MM.1S (cell line): ENCODE measurements at regions not wholly inside any gene's neighbourhood (a gene's known extent, or its start where the extent isn't known, plus 50 kb on each side); places are given as distances from the start of the nearest gene placed in this dataset.

ENCODE experiments used
- DNase-seq: peaks from one replicate; pipeline ENCODE4 v3.0.0-alpha.2; 2015
- H2AFZ ChIP-seq: fragments of 300-600 bp; sonication (generic); 2 replicates; pipeline ENCODE4 v1.6.0; 2016; ENCODE audit warnings: antibody characterized with exemption, low read length
- H3F3A ChIP-seq: fragments of 300-600 bp; sonication (generic); 2 replicates; pipeline ENCODE4 v1.6.1; 2016; ENCODE audit warnings: mild to moderate bottlenecking, antibody characterized with exemption, low read length, moderate library complexity, mixed read lengths; ENCODE audit not compliant: insufficient read depth
- H3K27ac ChIP-seq: fragments of 300-600 bp; sonication (generic); 2 replicates; pipeline ENCODE4 v1.5.1; 2016; ENCODE audit warnings: mild to moderate bottlenecking, low read length
- H3K27me3 ChIP-seq: fragments of 300-600 bp; sonication (generic); replicated peaks from 2 replicates; pipeline ENCODE4 v1.6.0; 2016; ENCODE audit warnings: low read length; ENCODE audit not compliant: insufficient read depth
- H3K36me3 ChIP-seq: fragments of 300-600 bp; sonication (generic); replicated peaks from 2 replicates; pipeline ENCODE4 v1.6.1; 2016; ENCODE audit warnings: mild to moderate bottlenecking, low read length, mixed read lengths; ENCODE audit not compliant: insufficient read depth
- H3K4me1 ChIP-seq: fragments of 300-600 bp; sonication (generic); 2 replicates; pipeline ENCODE4 v1.6.1; 2016; ENCODE audit warnings: low read length, mixed read lengths
- H3K4me2 ChIP-seq: fragments of 300-600 bp; sonication (generic); 2 replicates; pipeline ENCODE4 v1.6.0; 2016; ENCODE audit warnings: low read depth, low read length
- H3K4me3 ChIP-seq: fragments of 300-600 bp; sonication (generic); 2 replicates; pipeline ENCODE4 v1.5.1; 2016; ENCODE audit warnings: low read length, mixed read lengths
- H3K79me2 ChIP-seq: fragments of 300-600 bp; sonication (generic); 2 replicates; pipeline ENCODE4 v1.6.1; 2016; ENCODE audit warnings: mixed run types, low read length, mixed read lengths
- H3K9ac ChIP-seq: fragments of 300-600 bp; sonication (generic); 2 replicates; pipeline ENCODE4 v1.6.1; 2016; ENCODE audit warnings: low read length, mixed read lengths
- H3K9me2 ChIP-seq: fragments of 300-600 bp; sonication (generic); replicated peaks from 2 replicates; pipeline ENCODE4 v1.6.1; 2016; ENCODE audit warnings: mild to moderate bottlenecking, low read length, mixed read lengths; ENCODE audit not compliant: insufficient read depth
- H3K9me3 ChIP-seq: fragments of 300-600 bp; sonication (generic); replicated peaks from 2 replicates; pipeline ENCODE4 v1.6.1; 2016; ENCODE audit warnings: mild to moderate bottlenecking, low read length, mixed read lengths; ENCODE audit not compliant: insufficient read depth
- H4K20me1 ChIP-seq: fragments of 300-600 bp; sonication (generic); 2 replicates; pipeline ENCODE4 v1.6.1; 2016; ENCODE audit warnings: mild to moderate bottlenecking, low read length, moderate library complexity, mixed read lengths; ENCODE audit not compliant: insufficient read depth
- CTCF ChIP-seq: fragments of 300-600 bp; sonication (generic); IDR thresholded peaks from 2 replicates; pipeline ENCODE4 v1.5.1; 2016; ENCODE audit warnings: antibody characterized with exemption, low read length, mixed read lengths
- EZH2 ChIP-seq: fragments of 300-600 bp; sonication (generic); optimal IDR thresholded peaks from 2 replicates; pipeline ENCODE3; 2017; ENCODE audit warnings: low read depth, mild to moderate bottlenecking, antibody characterized with exemption, low read length, mixed read lengths
- EZH2phosphoT487 ChIP-seq: fragments of 300-600 bp; sonication (generic); IDR thresholded peaks from 2 replicates; pipeline ENCODE4 v1.6.1; 2018; ENCODE audit warnings: antibody characterized with exemption, low read length

DNA sequence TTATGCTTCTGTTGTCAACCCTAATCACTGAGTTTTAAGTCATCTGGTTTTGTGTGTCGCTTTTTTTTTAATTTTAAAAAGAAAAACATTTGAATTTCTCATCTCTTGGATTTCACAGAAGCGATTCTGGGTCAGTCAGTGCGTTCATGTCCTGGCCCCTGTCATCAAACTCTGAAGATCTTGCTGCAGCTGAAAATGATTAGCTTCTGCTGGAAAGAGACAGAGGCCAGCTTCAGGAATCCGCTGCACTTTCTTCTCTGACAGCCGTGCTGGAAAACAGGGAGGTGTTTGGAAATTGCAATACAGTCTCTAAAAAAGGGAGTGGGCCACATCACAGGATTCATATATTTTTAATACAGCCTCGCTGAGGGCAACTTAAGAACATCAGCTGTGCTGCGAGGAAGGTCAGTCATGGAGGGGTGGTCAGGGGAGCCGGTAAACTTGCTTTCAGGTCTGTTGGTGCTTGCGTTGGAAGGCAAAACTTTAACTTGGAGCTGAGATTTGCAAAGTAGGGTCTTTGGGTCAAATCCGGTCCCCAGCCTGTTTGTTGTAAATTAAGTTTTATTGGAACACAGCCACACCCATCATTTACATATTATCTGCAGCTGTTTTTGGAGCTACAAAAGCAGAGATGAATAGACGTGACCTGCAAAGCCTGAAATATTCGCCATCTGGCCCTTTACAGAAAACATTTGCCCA, 190.8 kb downstream of the AACS start:
- Histone ChIP-seq H3K9me3 (no peaks in the 10 kb centered on the region), H2AFZ (no peak overlapping the region), H3K9me2 (no peaks in the 10 kb centered on the region), H3K4me1 (no peaks in the 10 kb centered on the region), H3K4me3 (no peak overlapping the region), H3K27ac (no peak overlapping the region), H3K9ac (no peak overlapping the region), H3K4me2 (no peak overlapping the region), H3K27me3 (no peaks in the 10 kb centered on the region), H3K36me3 (no peaks in the 10 kb centered on the region), H3F3A (no peaks in the 10 kb centered on the region), H3K79me2 (no peaks in the 10 kb centered on the region), H4K20me1 (no peaks in the 10 kb centered on the region)
- TF ChIP-seq EZH2phosphoT487 (no peak), CTCF (no peak), EZH2 (no peak)
- DNase-seq = no peak

DNA sequence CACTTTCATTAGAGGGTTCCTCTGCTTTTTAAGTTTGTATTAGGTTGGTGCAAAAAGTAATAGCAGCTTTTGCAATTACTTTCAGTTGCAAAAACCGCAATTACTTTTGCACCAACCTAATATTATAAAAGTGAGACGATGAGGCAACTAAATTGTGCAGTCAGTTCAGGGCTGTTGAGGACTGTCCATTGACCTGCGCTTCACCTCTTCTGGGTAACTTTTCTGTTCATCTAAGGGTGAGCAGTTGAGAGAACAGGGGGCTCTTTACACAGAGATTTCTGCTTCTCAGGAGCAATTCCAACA, 191.3 kb downstream of the AACS start:
- no peak overlapping the region for H3K4me3 ChIP-seq

DNA sequence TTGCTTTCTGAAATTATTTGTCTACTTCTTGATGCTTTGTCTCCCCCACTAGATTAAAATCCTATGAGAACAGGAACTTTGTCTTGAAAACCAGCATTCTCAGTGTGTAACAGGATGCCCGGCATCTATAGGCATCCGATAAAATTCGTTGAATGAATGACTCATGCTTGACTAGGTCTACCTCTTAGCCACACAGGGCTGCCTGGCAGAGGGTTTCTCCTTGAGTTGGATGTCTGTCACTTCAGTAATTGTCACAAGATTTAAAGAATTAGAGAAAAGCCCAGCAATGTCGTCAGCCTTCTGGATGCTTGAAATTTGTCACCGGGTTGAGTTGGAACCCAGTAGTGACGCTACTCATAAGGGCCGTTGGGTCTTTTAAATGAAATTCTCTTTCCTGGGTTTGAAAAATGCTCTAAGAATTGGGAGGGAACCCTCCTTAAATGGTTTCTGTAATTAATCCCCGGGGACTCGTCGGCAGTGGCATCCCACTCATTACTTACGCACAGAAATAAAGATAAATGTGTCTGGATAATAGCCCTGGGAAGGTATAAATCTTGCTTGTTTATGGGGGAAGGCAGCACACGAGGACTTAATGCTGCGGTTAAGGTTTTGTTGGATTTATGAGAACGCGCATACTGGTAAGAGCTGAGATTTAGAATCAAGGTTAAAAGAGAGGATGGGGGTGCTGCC, 194.1 kb downstream of the AACS start:
- H3K9me3 ChIP-seq = no peaks in the 10 kb centered on the region
- no peak for DNase-seq
- H3K9ac ChIP-seq = no peak overlapping the region
- no peak overlapping the region for H3K27ac ChIP-seq
- H3K9me2 ChIP-seq = no peaks in the 10 kb centered on the region
- H3K79me2 ChIP-seq = no peaks in the 10 kb centered on the region
- H4K20me1 ChIP-seq = no peaks in the 10 kb centered on the region
- no peaks in the 10 kb centered on the region for H3K27me3 ChIP-seq
- H3K4me2 ChIP-seq = no peak overlapping the region
- H3F3A ChIP-seq = no peaks in the 10 kb centered on the region
- no peak overlapping the region for H3K4me3 ChIP-seq
- no peaks in the 10 kb centered on the region for H3K4me1 ChIP-seq
- TF ChIP-seq EZH2phosphoT487 (no peak), EZH2 (no peak), CTCF (no peak)
- H2AFZ ChIP-seq = no peak overlapping the region
- H3K36me3 ChIP-seq = no peaks in the 10 kb centered on the region

More for the DNA sequence above, 191.3 kb downstream of the AACS start:
- Histone ChIP-seq H3K27ac (no peak overlapping the region), H3K9me3 (no peaks in the 10 kb centered on the region), H4K20me1 (no peaks in the 10 kb centered on the region), H3K27me3 (no peaks in the 10 kb centered on the region), H3K4me1 (no peaks in the 10 kb centered on the region), H3K9ac (no peak overlapping the region), H2AFZ (no peak overlapping the region), H3K9me2 (no peaks in the 10 kb centered on the region), H3K36me3 (no peaks in the 10 kb centered on the region), H3F3A (no peaks in the 10 kb centered on the region), H3K4me2 (no peak overlapping the region), H3K79me2 (no peaks in the 10 kb centered on the region)
- TF ChIP-seq CTCF (no peak), EZH2 (no peak)
- DNase-seq = no peak
